DND-41 (cell line): ENCODE measurements at regions not wholly inside any gene's neighbourhood (a gene's known extent, or its start where the extent isn't known, plus 50 kb on each side); places are given as distances from the start of the nearest gene placed in this dataset.

Experiments
- ATAC-seq: fragments of 200-7000 bp; cut with Tn5 transposase; 3 replicates; pipeline ENCODE4 v1.9.1; 2021; ENCODE audit warnings: low read depth; ENCODE audit not compliant: insufficient read depth
- DNase-seq: peaks from one replicate; pipeline ENCODE4 v3.0.0-alpha.2; 2020
- H2AFZ ChIP-seq: 2 replicates; pipeline ENCODE4 v1.6.0; 2012; ENCODE audit warnings: low read depth, low read length
- H3K27ac ChIP-seq: 2 replicates; pipeline ENCODE4 v1.5.1; 2012; ENCODE audit warnings: low read length, inconsistent platforms
- H3K27me3 ChIP-seq: fragments of 200-600 bp; sonication (generic); 2 replicates; pipeline ENCODE4 v1.6.0; 2012; ENCODE audit warnings: low read length, mild to moderate bottlenecking, inconsistent platforms; ENCODE audit not compliant: insufficient read depth, poor library complexity
- H3K36me3 ChIP-seq: 2 replicates; pipeline ENCODE4 v1.5.1; 2012; ENCODE audit warnings: low read length, inconsistent platforms; ENCODE audit not compliant: insufficient read depth
- H3K4me1 ChIP-seq: 2 replicates; pipeline ENCODE4 v1.5.1; 2012; ENCODE audit warnings: mild to moderate bottlenecking, low read length; ENCODE audit not compliant: insufficient read depth
- H3K4me2 ChIP-seq: 2 replicates; pipeline ENCODE4 v1.6.0; 2012; ENCODE audit warnings: mild to moderate bottlenecking, moderate library complexity, low read length, inconsistent platforms; ENCODE audit not compliant: insufficient read depth
- H3K4me3 ChIP-seq, 2 experiments: fragments of 200-600 bp in 1 of 2; shearing (Covaris generic) in 1 of 2; 2 replicates each; pipeline ENCODE4 v1.5.1; 2012 to 2016; ENCODE audit warnings: inconsistent platforms in 2 of 2, low read length in 2 of 2, mild to moderate bottlenecking in 2 of 2, low read depth in 1 of 2, moderate library complexity in 1 of 2
- H3K79me2 ChIP-seq: 2 replicates; pipeline ENCODE4 v1.6.0; 2012; ENCODE audit warnings: low read length, inconsistent platforms; ENCODE audit not compliant: insufficient read depth
- H3K9ac ChIP-seq: 2 replicates; pipeline ENCODE4 v1.6.0; 2012; ENCODE audit warnings: low read depth, mild to moderate bottlenecking, inconsistent platforms, low read length, moderate library complexity
- H3K9me3 ChIP-seq: 2 replicates; pipeline ENCODE4 v1.5.1; 2012; ENCODE audit warnings: low read length, moderate library complexity, mild to moderate bottlenecking, inconsistent platforms; ENCODE audit not compliant: insufficient read depth, severe bottlenecking
- H4K20me1 ChIP-seq: 2 replicates; pipeline ENCODE4 v1.6.0; 2012; ENCODE audit warnings: low read length; ENCODE audit not compliant: insufficient read depth
- CTCF ChIP-seq: IDR thresholded peaks from 2 replicates; pipeline ENCODE4 v1.5.1; 2012; ENCODE audit warnings: borderline replicate concordance, low read length, moderate library complexity, mild to moderate bottlenecking; ENCODE audit not compliant: poor library complexity, severe bottlenecking; ENCODE audit errors: extremely low read depth
- EZH2 ChIP-seq: IDR thresholded peaks from 3 replicates; pipeline ENCODE4 v1.6.1; 2012; ENCODE audit warnings: borderline replicate concordance, low read depth, mild to moderate bottlenecking, moderate library complexity, low read length, inconsistent platforms; ENCODE audit not compliant: severe bottlenecking

GRCh38 chr5:104598285-104598684 lies 1035.7 kb upstream of the NUDT12 start:
- no peak overlapping the region for H3K4me2 ChIP-seq
- no peak overlapping the region for H3K9ac ChIP-seq
- H3K36me3 ChIP-seq, result no peaks in the 10 kb centered on the region
- no peaks in the 10 kb centered on the region for H4K20me1 ChIP-seq
- TF ChIP-seq CTCF, result no peak
- no peak for TF ChIP-seq EZH2
- no peak overlapping the region for H3K27ac ChIP-seq
- no peaks in the 10 kb centered on the region for H3K27me3 ChIP-seq
- no peak overlapping the region for H2AFZ ChIP-seq
- no peak for DNase-seq
- H3K79me2 ChIP-seq, result no peaks in the 10 kb centered on the region
- ATAC-seq, result no peak
- no peak overlapping the region for H3K4me3 ChIP-seq
- no peaks in the 10 kb centered on the region for H3K9me3 ChIP-seq
- H3K4me1 ChIP-seq, result no peaks in the 10 kb centered on the region

- TF ChIP-seq CTCF, result no peak
- no peak for TF ChIP-seq EZH2
- Histone ChIP-seq H4K20me1 (no peaks in the 10 kb centered on the region), H3K4me1 (no peaks in the 10 kb centered on the region), H3K36me3 (no peaks in the 10 kb centered on the region), H2AFZ (no peak overlapping the region), H3K4me2 (no peak overlapping the region), H3K9me3 (no peaks in the 10 kb centered on the region), H3K9ac (no peak overlapping the region), H3K79me2 (no peaks in the 10 kb centered on the region), H3K27ac (no peak overlapping the region), H3K27me3 (no peaks in the 10 kb centered on the region), H3K4me3 (no peak overlapping the region)
- DNase-seq, result no peak
- no peak for ATAC-seq
Measured at GRCh38 chr5:104594850-104595249, 1032.3 kb upstream of the NUDT12 start.

- Histone ChIP-seq H3K4me2 (no peak overlapping the region), H3K27me3 (no peaks in the 10 kb centered on the region), H4K20me1 (no peaks in the 10 kb centered on the region), H3K9ac (no peak overlapping the region), H3K36me3 (no peaks in the 10 kb centered on the region), H3K4me3 (no peak overlapping the region), H3K79me2 (no peaks in the 10 kb centered on the region), H3K9me3 (no peaks in the 10 kb centered on the region), H2AFZ (no peak overlapping the region), H3K4me1 (no peaks in the 10 kb centered on the region), H3K27ac (no peak overlapping the region)
- TF ChIP-seq EZH2 (no peak), CTCF (no peak)
- no peak for ATAC-seq
- DNase-seq, result no peak
Measured at GRCh38 chr5:104576677-104577076, 1014.1 kb upstream of the NUDT12 start.
